AG09309 (cell line): ENCODE measurements at regions not wholly inside any gene's neighbourhood (a gene's known extent, or its start where the extent isn't known, plus 50 kb on each side); places are given as distances from the start of the nearest gene placed in this dataset.

Experiments
- DNase-seq: peaks from one replicate; pipeline ENCODE4 v3.0.0-alpha.2; 2010; ENCODE audit warnings: low read depth
- H3K4me3 ChIP-seq: 2 replicates; pipeline ENCODE4 v1.5.1; 2011; ENCODE audit warnings: mild to moderate bottlenecking, low read depth, low read length, moderate library complexity; ENCODE audit not compliant: control insufficient read depth
- CTCF ChIP-seq: IDR thresholded peaks from 2 replicates; pipeline ENCODE4 v1.5.1; 2011; ENCODE audit warnings: mild to moderate bottlenecking, low read depth, low read length, inconsistent platforms; ENCODE audit not compliant: insufficient read depth, control insufficient read depth; ENCODE audit errors: missing control alignments

GRCh38 chr3:5828251-5828650 is 640.7 kb downstream of the EDEM1 start:
- no peak overlapping the region for H3K4me3 ChIP-seq
- no peak for DNase-seq
- TF ChIP-seq CTCF, result no peak

GRCh38 chr3:5840056-5840455 is 652.5 kb downstream of the EDEM1 start:
- TF ChIP-seq CTCF, result no peak
- DNase-seq, result no peak
- H3K4me3 ChIP-seq, result no peak overlapping the region

- no peak for TF ChIP-seq CTCF
- no peak overlapping the region for H3K4me3 ChIP-seq
- no peak for DNase-seq
Observed at GRCh38 chr3:5841599-5841998, 654.1 kb downstream of the EDEM1 start.

GRCh38 chr3:5846261-5846660 is 658.8 kb downstream of the EDEM1 start:
- TF ChIP-seq CTCF, result no peak
- H3K4me3 ChIP-seq, result no peak overlapping the region
- DNase-seq, result no peak

GRCh38 chr3:5861151-5861550 is 673.6 kb downstream of the EDEM1 start:
- DNase-seq, result no peak
- no peak overlapping the region for H3K4me3 ChIP-seq
- no peak for TF ChIP-seq CTCF

GRCh38 chr3:5874931-5875341 is 687.4 kb downstream of the EDEM1 start:
- DNase-seq, result no peak
- no peak overlapping the region for H3K4me3 ChIP-seq
- TF ChIP-seq CTCF, result no peak

GRCh38 chr3:5888851-5889250 is 701.3 kb downstream of the EDEM1 start:
- no peak for TF ChIP-seq CTCF
- no peak overlapping the region for H3K4me3 ChIP-seq
- no peak for DNase-seq
